Glutamatergic neuron (in vitro differentiated cells): ENCODE measurements at regions not wholly inside any gene's neighbourhood (a gene's known extent, or its start where the extent isn't known, plus 50 kb on each side); places are given as distances from the start of the nearest gene placed in this dataset.

ENCODE experiments used
- DNase-seq: peaks from one replicate; pipeline ENCODE4 v3.0.0; 2022
- H3K27ac Mint-ChIP-seq: one replicate; pipeline ENCODE4 v1.8.0; 2020; ENCODE audit warnings: mild to moderate bottlenecking, mixed read lengths, inconsistent platforms; ENCODE audit not compliant: unreplicated experiment
- H3K27me3 Mint-ChIP-seq: one replicate; pipeline ENCODE4 v1.8.0; 2020; ENCODE audit warnings: mild to moderate bottlenecking, moderate library complexity, mixed read lengths, inconsistent platforms; ENCODE audit not compliant: unreplicated experiment
- H3K36me3 Mint-ChIP-seq: one replicate; pipeline ENCODE4 v1.8.0; 2020; ENCODE audit warnings: mild to moderate bottlenecking, mixed read lengths, inconsistent platforms; ENCODE audit not compliant: unreplicated experiment
- H3K4me1 Mint-ChIP-seq: one replicate; pipeline ENCODE4 v1.8.0; 2020; ENCODE audit warnings: mild to moderate bottlenecking, low read depth, mixed read lengths, inconsistent platforms; ENCODE audit not compliant: unreplicated experiment
- H3K4me3 Mint-ChIP-seq: one replicate; pipeline ENCODE4 v1.8.0; 2020; ENCODE audit warnings: mild to moderate bottlenecking, mixed read lengths, inconsistent platforms; ENCODE audit not compliant: unreplicated experiment
- H3K9me3 Mint-ChIP-seq: one replicate; pipeline ENCODE4 v1.8.0; 2020; ENCODE audit warnings: mild to moderate bottlenecking, moderate library complexity, mixed read lengths, inconsistent platforms; ENCODE audit not compliant: unreplicated experiment
- TF ChIP-seq, protein P1 (sequence below): fragments of 200-600 bp; sonication (generic); IDR thresholded peaks from one replicate; pipeline ENCODE4 v1.5.0; 2021; ENCODE audit not compliant: partially characterized antibody, unreplicated experiment

- Mint-ChIP-seq H3K9me3 (no peaks in the 10 kb centered on the region), H3K4me3 (no peak overlapping the region)
These were observed 275.2 kb upstream of the KCNMB2 start for GRCh38 chr3:178260887-178261565.

GRCh38 chr3:178263236-178263916, 272.9 kb upstream of the KCNMB2 start:
- H3K27me3 Mint-ChIP-seq, result no peaks in the 10 kb centered on the region
- TF ChIP-seq, protein P1, sequence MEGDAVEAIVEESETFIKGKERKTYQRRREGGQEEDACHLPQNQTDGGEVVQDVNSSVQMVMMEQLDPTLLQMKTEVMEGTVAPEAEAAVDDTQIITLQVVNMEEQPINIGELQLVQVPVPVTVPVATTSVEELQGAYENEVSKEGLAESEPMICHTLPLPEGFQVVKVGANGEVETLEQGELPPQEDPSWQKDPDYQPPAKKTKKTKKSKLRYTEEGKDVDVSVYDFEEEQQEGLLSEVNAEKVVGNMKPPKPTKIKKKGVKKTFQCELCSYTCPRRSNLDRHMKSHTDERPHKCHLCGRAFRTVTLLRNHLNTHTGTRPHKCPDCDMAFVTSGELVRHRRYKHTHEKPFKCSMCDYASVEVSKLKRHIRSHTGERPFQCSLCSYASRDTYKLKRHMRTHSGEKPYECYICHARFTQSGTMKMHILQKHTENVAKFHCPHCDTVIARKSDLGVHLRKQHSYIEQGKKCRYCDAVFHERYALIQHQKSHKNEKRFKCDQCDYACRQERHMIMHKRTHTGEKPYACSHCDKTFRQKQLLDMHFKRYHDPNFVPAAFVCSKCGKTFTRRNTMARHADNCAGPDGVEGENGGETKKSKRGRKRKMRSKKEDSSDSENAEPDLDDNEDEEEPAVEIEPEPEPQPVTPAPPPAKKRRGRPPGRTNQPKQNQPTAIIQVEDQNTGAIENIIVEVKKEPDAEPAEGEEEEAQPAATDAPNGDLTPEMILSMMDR, result no peak
- no peak overlapping the region for H3K27ac Mint-ChIP-seq
- H3K36me3 Mint-ChIP-seq, result no peaks in the 10 kb centered on the region
- H3K4me1 Mint-ChIP-seq, result no peaks in the 10 kb centered on the region
- H3K4me3 Mint-ChIP-seq, result no peak overlapping the region
- no peak for DNase-seq
- no peaks in the 10 kb centered on the region for H3K9me3 Mint-ChIP-seq

More at GRCh38 chr3:178260887-178261565, 275.2 kb upstream of the KCNMB2 start:
- Mint-ChIP-seq H3K4me1 (no peaks in the 10 kb centered on the region), H3K36me3 (no peaks in the 10 kb centered on the region), H3K27me3 (no peaks in the 10 kb centered on the region), H3K27ac (no peak overlapping the region)
- TF ChIP-seq, protein P1, result no peak
- no peak for DNase-seq

DNA sequence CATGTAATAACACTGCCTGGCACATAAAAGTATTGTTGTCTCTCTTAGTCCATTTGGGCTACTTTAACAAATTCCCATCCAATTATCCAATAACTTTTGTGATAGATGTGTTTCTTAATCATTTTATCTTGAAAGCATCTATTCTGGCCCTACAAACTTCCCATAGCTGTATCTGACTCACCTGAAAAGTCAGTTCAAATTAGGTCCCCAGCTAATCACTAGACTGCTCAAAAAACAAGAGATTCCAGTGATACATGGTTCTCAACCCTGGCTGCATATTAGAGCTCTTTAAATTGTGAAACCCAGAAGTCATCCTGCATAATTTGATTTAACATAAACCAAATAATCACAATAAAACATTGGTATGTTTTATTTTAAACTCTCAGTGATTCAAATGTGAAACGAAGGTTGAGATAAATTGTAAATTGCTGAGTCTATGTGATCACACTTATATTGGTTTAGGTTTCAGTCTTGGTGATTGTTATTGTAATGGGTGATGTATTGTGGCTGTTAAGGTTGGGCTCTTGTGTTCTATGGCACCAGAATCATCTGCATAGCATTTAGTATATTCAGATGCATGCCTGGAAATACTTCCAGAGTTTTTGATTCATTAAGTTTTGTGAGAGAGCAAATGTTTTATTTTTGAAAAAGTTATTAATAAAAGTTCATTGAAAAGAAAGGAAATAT, 268.9 kb upstream of the KCNMB2 start:
- Mint-ChIP-seq H3K9me3 (no peaks in the 10 kb centered on the region), H3K27me3 (peaks cover 1% of the 10 kb centered on the region), H3K27ac (no peak overlapping the region), H3K4me3 (no peak overlapping the region), H3K4me1 (no peaks in the 10 kb centered on the region), H3K36me3 (no peaks in the 10 kb centered on the region)
- TF ChIP-seq, protein P1, result no peak
- no peak for DNase-seq

- TF ChIP-seq, protein P1, result no peak
- Mint-ChIP-seq H3K9me3 (no peaks in the 10 kb centered on the region), H3K27ac (no peak overlapping the region), H3K36me3 (no peaks in the 10 kb centered on the region), H3K27me3 (peaks cover 1% of the 10 kb centered on the region), H3K4me3 (no peak overlapping the region), H3K4me1 (no peaks in the 10 kb centered on the region)
- no peak for DNase-seq
These were observed 265.4 kb upstream of the KCNMB2 start for GRCh38 chr3:178270838-178271237.
